GM10266 (cell line): ENCODE measurements at regions not wholly inside any gene's neighbourhood (a gene's known extent, or its start where the extent isn't known, plus 50 kb on each side); places are given as distances from the start of the nearest gene placed in this dataset.

ENCODE experiments used
- DNase-seq: peaks from one replicate; pipeline ENCODE4 v3.0.0; 2012; ENCODE audit errors: extremely low spot score
- TF ChIP-seq, protein P1 (sequence below): IDR thresholded peaks from 2 replicates; pipeline ENCODE4 v1.5.1; 2012; ENCODE audit warnings: mild to moderate bottlenecking, low read depth; ENCODE audit not compliant: control insufficient read depth, insufficient read depth; ENCODE audit errors: missing control alignments

DNA sequence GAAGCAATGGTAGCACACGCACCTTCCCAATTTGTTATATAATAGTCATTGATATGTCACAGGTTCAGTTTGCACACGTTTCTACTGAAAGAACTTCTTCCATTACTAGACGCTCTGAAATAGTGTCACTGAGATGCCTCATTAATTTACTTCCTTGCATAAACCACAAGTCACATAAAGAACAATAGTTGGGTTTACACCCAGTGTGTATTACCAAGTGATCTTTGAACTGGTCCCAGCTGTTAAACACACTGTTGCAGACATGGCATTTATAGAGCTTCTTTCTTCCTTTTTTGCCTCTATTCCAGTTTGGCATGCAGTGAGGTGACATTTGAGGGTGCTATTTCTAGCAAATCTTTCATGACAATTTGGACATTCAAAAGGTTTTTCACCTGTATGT, 245.3 kb downstream of the EPM2A start:
- TF ChIP-seq, protein P1, sequence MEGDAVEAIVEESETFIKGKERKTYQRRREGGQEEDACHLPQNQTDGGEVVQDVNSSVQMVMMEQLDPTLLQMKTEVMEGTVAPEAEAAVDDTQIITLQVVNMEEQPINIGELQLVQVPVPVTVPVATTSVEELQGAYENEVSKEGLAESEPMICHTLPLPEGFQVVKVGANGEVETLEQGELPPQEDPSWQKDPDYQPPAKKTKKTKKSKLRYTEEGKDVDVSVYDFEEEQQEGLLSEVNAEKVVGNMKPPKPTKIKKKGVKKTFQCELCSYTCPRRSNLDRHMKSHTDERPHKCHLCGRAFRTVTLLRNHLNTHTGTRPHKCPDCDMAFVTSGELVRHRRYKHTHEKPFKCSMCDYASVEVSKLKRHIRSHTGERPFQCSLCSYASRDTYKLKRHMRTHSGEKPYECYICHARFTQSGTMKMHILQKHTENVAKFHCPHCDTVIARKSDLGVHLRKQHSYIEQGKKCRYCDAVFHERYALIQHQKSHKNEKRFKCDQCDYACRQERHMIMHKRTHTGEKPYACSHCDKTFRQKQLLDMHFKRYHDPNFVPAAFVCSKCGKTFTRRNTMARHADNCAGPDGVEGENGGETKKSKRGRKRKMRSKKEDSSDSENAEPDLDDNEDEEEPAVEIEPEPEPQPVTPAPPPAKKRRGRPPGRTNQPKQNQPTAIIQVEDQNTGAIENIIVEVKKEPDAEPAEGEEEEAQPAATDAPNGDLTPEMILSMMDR = no peak
- DNase-seq = no peak

DNA sequence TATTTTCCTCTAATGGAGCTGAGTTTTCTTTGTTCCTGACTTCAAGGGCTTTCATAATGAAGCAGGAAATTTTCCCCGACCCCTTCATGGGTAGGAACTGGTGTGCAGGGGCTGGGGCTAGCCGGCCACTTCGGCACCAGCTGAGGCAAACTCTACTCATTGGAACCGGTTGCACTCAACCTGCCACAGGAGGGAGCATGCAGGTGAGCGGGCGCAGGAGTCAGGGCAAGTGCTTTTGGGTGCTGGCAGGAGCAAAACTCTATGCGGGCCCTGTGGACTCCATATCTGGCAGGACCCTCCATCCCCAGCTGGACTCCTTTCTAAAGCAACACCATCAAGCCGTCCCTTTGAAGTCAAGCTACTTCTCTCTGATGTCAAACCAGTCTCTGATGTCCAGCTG, 244.2 kb downstream of the EPM2A start:
- TF ChIP-seq, protein P1 = no peak
- DNase-seq = no peak

DNA sequence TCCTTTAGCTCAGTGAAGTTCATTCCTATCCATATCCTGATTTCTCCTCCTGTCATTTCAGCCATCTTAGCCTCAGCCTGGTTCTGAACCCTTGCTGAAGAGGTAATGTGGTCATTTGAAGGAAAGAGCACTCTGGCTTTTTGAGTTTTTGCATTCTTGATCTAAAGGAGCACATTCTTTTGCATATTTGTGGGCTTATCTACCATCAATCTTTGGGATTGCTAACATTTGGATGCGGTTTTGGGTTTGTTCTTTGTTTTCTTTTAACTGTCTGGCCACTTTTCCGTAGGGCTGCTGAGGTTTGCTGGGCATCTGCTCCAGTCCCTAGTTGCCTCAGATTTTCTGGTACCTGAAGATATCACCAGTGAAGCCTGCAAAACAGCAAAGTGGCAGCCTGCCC, 238.3 kb downstream of the EPM2A start:
- TF ChIP-seq, protein P1 = no peak
- no peak for DNase-seq

DNA sequence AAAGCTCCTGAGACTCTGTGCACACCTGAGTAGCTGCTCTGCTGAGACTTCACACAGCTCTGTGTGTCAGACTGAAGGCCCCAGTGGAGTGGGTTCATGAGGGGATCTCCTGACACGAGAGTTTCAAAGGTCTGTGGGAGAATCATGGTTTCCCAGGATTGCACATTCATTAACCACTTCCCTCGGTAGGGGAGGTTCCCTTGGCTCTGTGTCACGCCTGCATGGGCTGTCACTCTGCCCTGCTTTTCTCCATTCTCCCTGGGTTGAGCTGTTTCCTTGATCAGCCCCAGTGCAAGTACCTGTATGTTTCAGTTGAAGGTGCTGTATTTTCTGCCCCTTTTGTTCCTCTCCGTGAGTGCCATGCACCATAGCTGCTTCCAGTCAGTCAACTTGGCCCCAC, 236.9 kb downstream of the EPM2A start:
- no peak for DNase-seq
- TF ChIP-seq, protein P1 = no peak

DNA sequence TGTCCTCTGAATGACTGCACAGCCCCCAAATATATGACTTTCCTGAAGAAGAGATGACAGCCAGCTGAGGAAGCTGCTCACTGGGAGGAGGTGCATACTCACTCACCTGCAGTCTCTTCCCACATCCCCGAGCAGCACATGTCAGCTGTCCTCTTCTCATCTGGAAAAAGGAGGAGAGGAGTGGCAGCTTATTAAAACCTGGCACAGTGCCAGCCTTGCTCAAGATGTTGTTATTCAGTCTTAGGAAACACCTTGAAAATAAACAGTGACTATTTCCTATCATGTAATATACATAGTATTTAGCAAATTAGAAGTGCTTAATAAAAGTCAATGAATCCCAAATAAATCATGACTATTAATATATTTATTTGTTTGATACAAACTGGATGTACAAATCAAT, 232.9 kb downstream of the EPM2A start:
- DNase-seq = no peak
- TF ChIP-seq, protein P1 = no peak

DNA sequence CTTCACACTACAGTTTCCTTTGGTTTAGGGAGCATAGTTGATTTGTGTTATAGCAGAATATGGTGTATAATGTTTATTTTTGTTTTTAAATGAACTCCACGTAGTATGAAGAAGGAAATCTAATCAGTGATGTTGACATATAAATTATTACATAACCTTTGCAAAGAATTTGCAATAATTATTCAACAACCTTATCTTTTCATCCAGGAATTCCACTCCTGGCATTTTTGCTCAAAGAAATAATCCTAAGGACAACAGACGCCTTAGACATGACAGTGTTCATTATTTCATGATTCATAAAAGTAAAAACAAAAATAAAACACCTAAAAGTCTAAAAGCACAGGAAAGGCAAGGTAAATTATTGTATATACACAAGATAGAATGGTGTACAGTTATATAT, 229.2 kb downstream of the EPM2A start:
- DNase-seq = no peak
- TF ChIP-seq, protein P1 = no peak

DNA sequence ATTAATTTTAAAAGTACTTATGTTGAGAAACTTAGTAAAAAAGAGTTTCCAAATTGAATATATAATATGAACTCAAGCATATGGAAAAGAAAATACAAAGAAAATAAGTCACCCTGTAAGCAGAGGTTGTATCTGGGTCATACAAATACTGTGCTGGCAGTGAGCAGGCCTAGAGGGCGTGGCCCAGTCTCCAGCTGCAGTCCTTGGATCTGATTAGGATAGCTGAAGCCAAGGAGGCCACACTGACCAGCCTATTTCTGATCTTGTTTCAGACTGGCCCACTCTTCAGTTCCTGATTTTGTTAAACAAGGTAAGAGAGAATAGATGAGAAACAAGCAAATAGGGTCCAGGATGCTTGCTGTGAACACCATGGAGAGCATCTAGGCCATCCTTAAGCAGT, 228.8 kb downstream of the EPM2A start:
- DNase-seq = no peak
- TF ChIP-seq, protein P1 = no peak

DNA sequence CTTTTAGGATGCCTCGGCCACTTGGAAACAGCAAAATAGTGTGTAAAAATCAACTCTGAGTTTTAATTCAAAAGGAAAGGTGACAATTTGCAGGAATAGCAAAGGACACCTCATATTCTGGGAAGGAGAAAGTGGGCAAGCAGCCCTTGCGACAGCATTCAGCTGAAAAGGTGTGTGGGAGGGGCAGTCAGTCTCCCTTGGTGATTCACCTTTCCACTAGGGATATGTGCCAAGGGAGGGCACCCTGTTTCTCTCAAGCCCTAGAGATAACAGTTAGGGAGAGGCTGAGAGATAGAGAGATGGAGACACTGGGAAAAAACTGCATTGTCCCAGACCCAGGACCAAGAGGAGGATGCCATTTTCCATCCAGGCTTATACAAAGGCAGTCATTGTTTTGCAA, 228.1 kb downstream of the EPM2A start:
- TF ChIP-seq, protein P1 = no peak

More for the DNA sequence above, 228.1 kb downstream of the EPM2A start:
- DNase-seq = no peak
